ENCODE measurements at regions not wholly inside any gene's neighbourhood (a gene's known extent, or its start where the extent isn't known, plus 50 kb on each side); places are given as distances from the start of the nearest gene placed in this dataset.

DNA sequence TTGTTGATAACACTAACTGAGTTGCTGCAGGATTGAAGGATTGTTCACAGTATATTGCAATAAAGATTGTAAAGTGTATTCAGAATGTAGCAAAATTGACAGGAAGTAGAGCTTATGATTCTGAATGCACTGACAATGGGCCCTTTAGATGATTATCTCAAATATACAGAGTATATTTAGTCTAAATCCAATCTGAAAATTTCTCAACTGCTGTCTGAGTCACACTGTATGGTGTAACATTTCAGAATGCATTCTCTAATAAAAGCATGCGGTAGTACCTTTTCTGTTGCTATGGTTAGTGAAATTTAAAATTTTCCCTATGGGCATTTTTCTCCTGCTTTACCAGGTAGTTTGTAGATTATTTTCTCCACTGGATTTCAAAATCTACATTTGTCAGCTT lies 365.2 kb downstream of the PCDH17 start:
- intact Hi-C loops (cut with DNase I): no loop called here
- TF ChIP-seq, protein P1, sequence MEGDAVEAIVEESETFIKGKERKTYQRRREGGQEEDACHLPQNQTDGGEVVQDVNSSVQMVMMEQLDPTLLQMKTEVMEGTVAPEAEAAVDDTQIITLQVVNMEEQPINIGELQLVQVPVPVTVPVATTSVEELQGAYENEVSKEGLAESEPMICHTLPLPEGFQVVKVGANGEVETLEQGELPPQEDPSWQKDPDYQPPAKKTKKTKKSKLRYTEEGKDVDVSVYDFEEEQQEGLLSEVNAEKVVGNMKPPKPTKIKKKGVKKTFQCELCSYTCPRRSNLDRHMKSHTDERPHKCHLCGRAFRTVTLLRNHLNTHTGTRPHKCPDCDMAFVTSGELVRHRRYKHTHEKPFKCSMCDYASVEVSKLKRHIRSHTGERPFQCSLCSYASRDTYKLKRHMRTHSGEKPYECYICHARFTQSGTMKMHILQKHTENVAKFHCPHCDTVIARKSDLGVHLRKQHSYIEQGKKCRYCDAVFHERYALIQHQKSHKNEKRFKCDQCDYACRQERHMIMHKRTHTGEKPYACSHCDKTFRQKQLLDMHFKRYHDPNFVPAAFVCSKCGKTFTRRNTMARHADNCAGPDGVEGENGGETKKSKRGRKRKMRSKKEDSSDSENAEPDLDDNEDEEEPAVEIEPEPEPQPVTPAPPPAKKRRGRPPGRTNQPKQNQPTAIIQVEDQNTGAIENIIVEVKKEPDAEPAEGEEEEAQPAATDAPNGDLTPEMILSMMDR (IDR thresholded peaks at IDR 0.05): no peak
- Histone ChIP-seq H3K9me3 (no peaks in the 10 kb centered on the region), H3K27ac (no peak overlapping the region), H3K4me1 (no peaks in the 10 kb centered on the region), H3K27me3 (ENCODE audit: low read depth) (no peaks in the 10 kb centered on the region), H3K4me3 (no peak overlapping the region), H3K36me3 (no peaks in the 10 kb centered on the region)
- no peak for ATAC-seq
- DNase-seq: no peak

DNA sequence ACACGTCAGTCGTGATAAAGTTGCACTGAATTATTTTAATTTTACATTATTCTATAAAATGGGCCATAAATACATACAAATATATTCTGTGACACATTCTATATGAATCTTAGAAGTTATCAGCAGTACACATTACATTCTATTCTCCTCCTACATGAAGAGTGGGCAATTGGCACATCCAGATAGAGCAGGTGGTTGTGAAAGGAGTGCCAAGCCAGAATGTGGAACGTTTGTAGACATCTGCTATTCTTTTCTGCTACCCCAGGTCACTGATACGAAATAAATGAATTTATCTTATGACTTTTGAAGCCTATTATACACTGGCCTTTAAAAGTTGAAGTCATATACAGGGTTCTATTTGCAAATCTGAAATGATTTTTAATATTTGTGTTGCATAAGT lies 373.2 kb downstream of the PCDH17 start:
- H3K27ac ChIP-seq: no peak overlapping the region
- intact Hi-C loops (cut with DNase I): no loop called here
- no peak overlapping the region for H3K4me3 ChIP-seq
- no peaks in the 10 kb centered on the region for H3K9me3 ChIP-seq
- TF ChIP-seq, protein P1 (IDR thresholded peaks at IDR 0.05): no peak
- DNase-seq (no peak), ATAC-seq (no peak)
- no peaks in the 10 kb centered on the region for H3K36me3 ChIP-seq
- H3K27me3 ChIP-seq (ENCODE audit: low read depth): no peaks in the 10 kb centered on the region
- H3K4me1 ChIP-seq: no peaks in the 10 kb centered on the region

GRCh38 chr13:58018020-58018419 lies 386.5 kb downstream of the PCDH17 start:
- intact Hi-C loops (cut with DNase I): no loop called here
- TF ChIP-seq, protein P1 (IDR thresholded peaks at IDR 0.05): no peak

GRCh38 chr13:58018865-58019264 lies 387.3 kb downstream of the PCDH17 start:
- Histone ChIP-seq H3K4me3 (no peak overlapping the region), H3K36me3 (no peaks in the 10 kb centered on the region), H3K4me1 (no peaks in the 10 kb centered on the region), H3K27ac (no peak overlapping the region), H3K9me3 (no peaks in the 10 kb centered on the region), H3K27me3 (ENCODE audit: low read depth) (no peaks in the 10 kb centered on the region)
- intact Hi-C loops (cut with DNase I): no loop called here
- no peak for ATAC-seq
- DNase-seq: no peak
- TF ChIP-seq, protein P1 (IDR thresholded peaks at IDR 0.05): no peak

More at GRCh38 chr13:58018020-58018419, 386.5 kb downstream of the PCDH17 start:
- ATAC-seq (no peak), DNase-seq (no peak)
- no peaks in the 10 kb centered on the region for H3K4me1 ChIP-seq
- H3K9me3 ChIP-seq: no peaks in the 10 kb centered on the region
- no peak overlapping the region for H3K4me3 ChIP-seq
- H3K36me3 ChIP-seq: no peaks in the 10 kb centered on the region
- no peaks in the 10 kb centered on the region for H3K27me3 ChIP-seq (ENCODE audit: low read depth)
- H3K27ac ChIP-seq: no peak overlapping the region

DNA sequence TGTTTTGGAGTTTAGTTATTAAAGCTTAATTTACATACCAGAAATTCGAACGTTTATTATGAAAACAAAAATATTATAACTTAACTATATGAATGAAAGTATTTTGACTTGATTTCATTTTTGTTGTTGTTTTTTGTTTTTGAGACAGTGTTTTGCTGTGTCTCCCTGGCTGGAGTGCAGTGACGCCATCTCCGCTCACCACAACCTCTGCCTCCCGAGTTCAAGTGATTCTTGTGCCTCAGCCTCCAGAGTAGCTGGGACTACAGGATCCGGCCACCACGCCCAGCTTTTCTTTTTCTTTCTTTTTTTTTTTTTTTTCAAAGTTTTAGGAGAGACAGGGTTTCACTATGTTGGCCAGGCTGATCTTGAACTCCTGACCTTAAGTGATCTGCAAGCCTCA lies 392.6 kb downstream of the PCDH17 start:
- ATAC-seq: no peak
- no peak overlapping the region for H3K27ac ChIP-seq
- H3K36me3 ChIP-seq: no peaks in the 10 kb centered on the region
- no peaks in the 10 kb centered on the region for H3K4me1 ChIP-seq
- TF ChIP-seq, protein P1 (IDR thresholded peaks at IDR 0.05): no peak
- H3K27me3 ChIP-seq (ENCODE audit: low read depth): no peaks in the 10 kb centered on the region
- no peaks in the 10 kb centered on the region for H3K9me3 ChIP-seq
- intact Hi-C loops (cut with DNase I): no loop called here
- no peak for DNase-seq
- H3K4me3 ChIP-seq: no peak overlapping the region

- Histone ChIP-seq H3K4me3 (no peak overlapping the region), H3K4me1 (no peaks in the 10 kb centered on the region), H3K36me3 (no peaks in the 10 kb centered on the region), H3K27ac (no peak overlapping the region), H3K9me3 (no peaks in the 10 kb centered on the region), H3K27me3 (ENCODE audit: low read depth) (no peaks in the 10 kb centered on the region)
- DNase-seq: no peak
- ATAC-seq: no peak
- intact Hi-C loops (cut with DNase I): no loop called here
- TF ChIP-seq, protein P1 (IDR thresholded peaks at IDR 0.05): no peak
These were observed 394.3 kb downstream of the PCDH17 start for GRCh38 chr13:58025821-58026220.
